Astrocyte (in vitro differentiated cells and primary cell): ENCODE measurements at regions not wholly inside any gene's neighbourhood (a gene's known extent, or its start where the extent isn't known, plus 50 kb on each side); places are given as distances from the start of the nearest gene placed in this dataset.

Experiments used
- DNase-seq: peaks from one replicate; pipeline ENCODE4 v3.0.0-alpha.2; 2010; ENCODE audit warnings: low read depth
- FAIRE-seq: peaks from 2 replicates; lab custom pipeline; 2011; peaks lifted over from hg19 to GRCh38; lab: Jason Lieb, UNC
- H2AFZ ChIP-seq: 2 replicates; pipeline ENCODE4 v1.6.0; 2012; ENCODE audit warnings: low read depth, low read length, inconsistent platforms
- H3K27ac ChIP-seq: 2 replicates; pipeline ENCODE4 v1.5.1; 2011; ENCODE audit warnings: low read depth, low read length, inconsistent platforms
- H3K27me3 ChIP-seq: 2 replicates; pipeline ENCODE4 v1.6.0; 2011; ENCODE audit warnings: low read length, inconsistent platforms; ENCODE audit not compliant: insufficient read depth
- H3K36me3 ChIP-seq: 2 replicates; pipeline ENCODE4 v1.5.1; 2011; ENCODE audit warnings: low read length, inconsistent platforms; ENCODE audit not compliant: insufficient read depth
- H3K4me1 ChIP-seq: 2 replicates; pipeline ENCODE4 v1.5.1; 2011; ENCODE audit warnings: low read length, inconsistent platforms; ENCODE audit not compliant: insufficient read depth
- H3K4me2 ChIP-seq: 2 replicates; pipeline ENCODE4 v1.6.0; 2012; ENCODE audit warnings: low read length, inconsistent platforms
- H3K4me3 ChIP-seq: 2 replicates; pipeline ENCODE4 v1.5.1; 2011; ENCODE audit warnings: low read depth, mild to moderate bottlenecking, low read length, inconsistent platforms; ENCODE audit not compliant: insufficient read depth
- H3K79me2 ChIP-seq: 2 replicates; pipeline ENCODE4 v1.6.0; 2012; ENCODE audit warnings: mild to moderate bottlenecking, low read length, inconsistent platforms; ENCODE audit not compliant: insufficient read depth
- H3K9ac ChIP-seq: 2 replicates; pipeline ENCODE4 v1.6.0; 2012; ENCODE audit warnings: mild to moderate bottlenecking, low read length, inconsistent platforms
- H3K9me3 ChIP-seq: 2 replicates; pipeline ENCODE4 v1.5.1; 2012; ENCODE audit warnings: low read depth, mild to moderate bottlenecking, low read length, inconsistent platforms; ENCODE audit not compliant: insufficient read depth
- H4K20me1 ChIP-seq: 2 replicates; pipeline ENCODE4 v1.6.0; 2012; ENCODE audit warnings: low read length, inconsistent platforms; ENCODE audit not compliant: insufficient read depth
- H3K27ac Mint-ChIP-seq: one replicate; pipeline ENCODE4 v1.8.0; 2021; ENCODE audit warnings: mild to moderate bottlenecking, mixed read lengths; ENCODE audit not compliant: unreplicated experiment
- H3K27me3 Mint-ChIP-seq: one replicate; pipeline ENCODE4 v1.8.0; 2021; ENCODE audit warnings: low read depth, mixed read lengths; ENCODE audit not compliant: unreplicated experiment
- H3K36me3 Mint-ChIP-seq: one replicate; pipeline ENCODE4 v1.8.0; 2021; ENCODE audit warnings: low read depth, mixed read lengths; ENCODE audit not compliant: unreplicated experiment
- H3K4me1 Mint-ChIP-seq: one replicate; pipeline ENCODE4 v1.8.0; 2021; ENCODE audit warnings: low read depth, mixed read lengths; ENCODE audit not compliant: unreplicated experiment
- H3K4me3 Mint-ChIP-seq: one replicate; pipeline ENCODE4 v1.8.0; 2021; ENCODE audit warnings: mild to moderate bottlenecking, moderate library complexity, mixed read lengths; ENCODE audit not compliant: unreplicated experiment
- H3K9me3 Mint-ChIP-seq: one replicate; pipeline ENCODE4 v1.8.0; 2021; ENCODE audit warnings: mild to moderate bottlenecking, mixed read lengths; ENCODE audit not compliant: unreplicated experiment
- CTCF ChIP-seq: IDR thresholded peaks from 2 replicates; pipeline ENCODE4 v1.5.1; 2011; ENCODE audit warnings: low read depth, mild to moderate bottlenecking, inconsistent platforms, low read length, moderate library complexity; ENCODE audit not compliant: insufficient read depth
- EZH2 ChIP-seq: IDR thresholded peaks from 2 replicates; pipeline ENCODE4 v1.6.1; 2012; ENCODE audit warnings: mild to moderate bottlenecking, low read length, inconsistent platforms; ENCODE audit not compliant: insufficient read depth

- H3K4me3 Mint-ChIP-seq: no peak overlapping the region
- Histone ChIP-seq H3K9ac (no peak overlapping the region), H3K27me3 (no peaks in the 10 kb centered on the region), H3K36me3 (no peaks in the 10 kb centered on the region), H3K4me3 (no peak overlapping the region), H3K27ac (no peak overlapping the region), H3K4me1 (no peaks in the 10 kb centered on the region), H2AFZ (no peak overlapping the region), H3K4me2 (no peak overlapping the region), H3K9me3 (no peaks in the 10 kb centered on the region), H4K20me1 (no peaks in the 10 kb centered on the region), H3K79me2 (no peaks in the 10 kb centered on the region)
- DNase-seq (no peak), FAIRE-seq (no peak)
- TF ChIP-seq CTCF (no peak), EZH2 (no peak)
- H3K36me3 Mint-ChIP-seq: no peaks in the 10 kb centered on the region
- no peak overlapping the region for H3K27ac Mint-ChIP-seq
- H3K27me3 Mint-ChIP-seq: peaks cover 4% of the 10 kb centered on the region
- no peaks in the 10 kb centered on the region for H3K4me1 Mint-ChIP-seq
- no peaks in the 10 kb centered on the region for H3K9me3 Mint-ChIP-seq
Observed at GRCh38 chr11:111045874-111046273, 199.7 kb upstream of the POU2AF2 start.

- TF ChIP-seq EZH2: no peak
- TF ChIP-seq CTCF: no peak
- no peaks in the 10 kb centered on the region for H3K27me3 ChIP-seq
- H3K9me3 ChIP-seq: no peaks in the 10 kb centered on the region
- no peaks in the 10 kb centered on the region for H3K36me3 ChIP-seq
- H3K4me2 ChIP-seq: no peak overlapping the region
- no peaks in the 10 kb centered on the region for H3K9me3 Mint-ChIP-seq
- no peak overlapping the region for H2AFZ ChIP-seq
- DNase-seq: no peak
- no peak for FAIRE-seq
- H3K36me3 Mint-ChIP-seq: no peaks in the 10 kb centered on the region
- no peak overlapping the region for H3K27ac Mint-ChIP-seq
- H3K4me1 Mint-ChIP-seq: no peaks in the 10 kb centered on the region
- no peak overlapping the region for H3K27ac ChIP-seq
- H3K9ac ChIP-seq: no peak overlapping the region
- H3K4me3 ChIP-seq: no peak overlapping the region
- peaks cover 4% of the 10 kb centered on the region for H3K27me3 Mint-ChIP-seq
- no peaks in the 10 kb centered on the region for H3K79me2 ChIP-seq
- H4K20me1 ChIP-seq: no peaks in the 10 kb centered on the region
- no peak overlapping the region for H3K4me3 Mint-ChIP-seq
- no peaks in the 10 kb centered on the region for H3K4me1 ChIP-seq
Observed at GRCh38 chr11:111045407-111045803, 200.1 kb upstream of the POU2AF2 start.

- Histone ChIP-seq H3K4me3 (no peak overlapping the region), H3K9ac (no peak overlapping the region), H3K27me3 (no peaks in the 10 kb centered on the region), H3K4me2 (no peak overlapping the region), H2AFZ (no peak overlapping the region), H3K36me3 (no peaks in the 10 kb centered on the region), H3K27ac (no peak overlapping the region), H3K4me1 (no peaks in the 10 kb centered on the region), H3K9me3 (no peaks in the 10 kb centered on the region), H3K79me2 (no peaks in the 10 kb centered on the region), H4K20me1 (no peaks in the 10 kb centered on the region)
- Mint-ChIP-seq H3K4me1 (no peaks in the 10 kb centered on the region), H3K27ac (no peak overlapping the region), H3K36me3 (no peaks in the 10 kb centered on the region), H3K27me3 (peaks cover 4% of the 10 kb centered on the region), H3K4me3 (no peak overlapping the region), H3K9me3 (no peaks in the 10 kb centered on the region)
- TF ChIP-seq CTCF (no peak), EZH2 (no peak)
- FAIRE-seq (no peak), DNase-seq (no peak)
Observed at GRCh38 chr11:111044751-111045406, 200.6 kb upstream of the POU2AF2 start.
